ENCODE measurements at regions not wholly inside any gene's neighbourhood (a gene's known extent, or its start where the extent isn't known, plus 50 kb on each side); places are given as distances from the start of the nearest gene placed in this dataset.

DNA sequence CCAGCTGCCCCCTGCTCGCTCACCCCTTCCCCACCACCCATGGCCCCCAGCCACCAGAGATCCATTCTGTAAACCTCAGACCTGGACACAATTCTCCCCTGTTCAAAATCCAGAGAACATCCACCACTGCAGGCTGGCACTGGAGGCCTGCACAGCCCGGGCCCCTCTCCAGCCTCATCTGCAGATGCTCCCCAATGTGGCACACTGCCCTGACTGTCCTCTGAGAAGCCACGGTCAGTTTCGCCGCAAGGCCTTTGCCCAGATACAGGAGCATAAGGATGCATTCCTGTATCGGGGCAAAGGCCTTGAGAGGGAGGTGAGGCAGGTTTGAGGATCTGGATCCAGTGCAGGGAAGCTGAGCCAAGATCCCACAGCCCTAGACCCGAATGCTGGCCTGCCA lies 175.4 kb upstream of the LINGO1 start:
- H3K9me2 ChIP-seq (ENCODE audit: insufficient read depth, low read length): no peaks in the 10 kb centered on the region
- H3K27ac ChIP-seq (ENCODE audit: low read length): no peak overlapping the region
- no peaks in the 10 kb centered on the region for H4K20me1 ChIP-seq (ENCODE audit: insufficient read depth)
- H2AFZ ChIP-seq (ENCODE audit: low read depth, low read length): no peak overlapping the region
- no peaks in the 10 kb centered on the region for H3K79me2 ChIP-seq (replicated peaks; ENCODE audit: insufficient read depth, low read length)
- TF ChIP-seq POLR2AphosphoS5 (IDR thresholded peaks at IDR 0.05) (no peak), RAD21 (conservative IDR thresholded peaks at IDR 0.05) (no peak), SMC3 (conservative IDR thresholded peaks at IDR 0.05; ENCODE audit: poor library complexity) (no peak), TAF1 (IDR thresholded peaks at IDR 0.05; ENCODE audit: low read depth) (no peak), MXI1 (conservative IDR thresholded peaks at IDR 0.05; ENCODE audit: poor library complexity, severe bottlenecking) (no peak), EP300 (conservative IDR thresholded peaks at IDR 0.05; ENCODE audit: poor library complexity, severe bottlenecking) (no peak), EZH2 (IDR thresholded peaks at IDR 0.05; ENCODE audit: borderline replicate concordance, insufficient read depth, low read length, poor library complexity, severe bottlenecking) (no peak)
- TF ChIP-seq, protein P1, sequence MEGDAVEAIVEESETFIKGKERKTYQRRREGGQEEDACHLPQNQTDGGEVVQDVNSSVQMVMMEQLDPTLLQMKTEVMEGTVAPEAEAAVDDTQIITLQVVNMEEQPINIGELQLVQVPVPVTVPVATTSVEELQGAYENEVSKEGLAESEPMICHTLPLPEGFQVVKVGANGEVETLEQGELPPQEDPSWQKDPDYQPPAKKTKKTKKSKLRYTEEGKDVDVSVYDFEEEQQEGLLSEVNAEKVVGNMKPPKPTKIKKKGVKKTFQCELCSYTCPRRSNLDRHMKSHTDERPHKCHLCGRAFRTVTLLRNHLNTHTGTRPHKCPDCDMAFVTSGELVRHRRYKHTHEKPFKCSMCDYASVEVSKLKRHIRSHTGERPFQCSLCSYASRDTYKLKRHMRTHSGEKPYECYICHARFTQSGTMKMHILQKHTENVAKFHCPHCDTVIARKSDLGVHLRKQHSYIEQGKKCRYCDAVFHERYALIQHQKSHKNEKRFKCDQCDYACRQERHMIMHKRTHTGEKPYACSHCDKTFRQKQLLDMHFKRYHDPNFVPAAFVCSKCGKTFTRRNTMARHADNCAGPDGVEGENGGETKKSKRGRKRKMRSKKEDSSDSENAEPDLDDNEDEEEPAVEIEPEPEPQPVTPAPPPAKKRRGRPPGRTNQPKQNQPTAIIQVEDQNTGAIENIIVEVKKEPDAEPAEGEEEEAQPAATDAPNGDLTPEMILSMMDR (IDR thresholded peaks at IDR 0.05; ENCODE audit: poor library complexity, severe bottlenecking): no peak
- TF ChIP-seq, protein P2, sequence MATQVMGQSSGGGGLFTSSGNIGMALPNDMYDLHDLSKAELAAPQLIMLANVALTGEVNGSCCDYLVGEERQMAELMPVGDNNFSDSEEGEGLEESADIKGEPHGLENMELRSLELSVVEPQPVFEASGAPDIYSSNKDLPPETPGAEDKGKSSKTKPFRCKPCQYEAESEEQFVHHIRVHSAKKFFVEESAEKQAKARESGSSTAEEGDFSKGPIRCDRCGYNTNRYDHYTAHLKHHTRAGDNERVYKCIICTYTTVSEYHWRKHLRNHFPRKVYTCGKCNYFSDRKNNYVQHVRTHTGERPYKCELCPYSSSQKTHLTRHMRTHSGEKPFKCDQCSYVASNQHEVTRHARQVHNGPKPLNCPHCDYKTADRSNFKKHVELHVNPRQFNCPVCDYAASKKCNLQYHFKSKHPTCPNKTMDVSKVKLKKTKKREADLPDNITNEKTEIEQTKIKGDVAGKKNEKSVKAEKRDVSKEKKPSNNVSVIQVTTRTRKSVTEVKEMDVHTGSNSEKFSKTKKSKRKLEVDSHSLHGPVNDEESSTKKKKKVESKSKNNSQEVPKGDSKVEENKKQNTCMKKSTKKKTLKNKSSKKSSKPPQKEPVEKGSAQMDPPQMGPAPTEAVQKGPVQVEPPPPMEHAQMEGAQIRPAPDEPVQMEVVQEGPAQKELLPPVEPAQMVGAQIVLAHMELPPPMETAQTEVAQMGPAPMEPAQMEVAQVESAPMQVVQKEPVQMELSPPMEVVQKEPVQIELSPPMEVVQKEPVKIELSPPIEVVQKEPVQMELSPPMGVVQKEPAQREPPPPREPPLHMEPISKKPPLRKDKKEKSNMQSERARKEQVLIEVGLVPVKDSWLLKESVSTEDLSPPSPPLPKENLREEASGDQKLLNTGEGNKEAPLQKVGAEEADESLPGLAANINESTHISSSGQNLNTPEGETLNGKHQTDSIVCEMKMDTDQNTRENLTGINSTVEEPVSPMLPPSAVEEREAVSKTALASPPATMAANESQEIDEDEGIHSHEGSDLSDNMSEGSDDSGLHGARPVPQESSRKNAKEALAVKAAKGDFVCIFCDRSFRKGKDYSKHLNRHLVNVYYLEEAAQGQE (IDR thresholded peaks at IDR 0.05; ENCODE audit: borderline replicate concordance): no peak
- H3K4me3 ChIP-seq (ENCODE audit: low read length): no peak overlapping the region
- no peaks in the 10 kb centered on the region for H3F3A ChIP-seq (ENCODE audit: insufficient read depth, low read length, poor library complexity, severe bottlenecking)
- no peaks in the 10 kb centered on the region for H3K9me3 ChIP-seq (ENCODE audit: low read length)
- no peaks in the 10 kb centered on the region for H3K36me3 ChIP-seq (ENCODE audit: insufficient read depth, low read length)
- H3K4me2 ChIP-seq (ENCODE audit: low read length): no peak overlapping the region
- no peak overlapping the region for H3K9ac ChIP-seq (ENCODE audit: low read length)
- H3K27me3 ChIP-seq (ENCODE audit: insufficient read depth, low read depth, low read length): no peaks in the 10 kb centered on the region

DNA sequence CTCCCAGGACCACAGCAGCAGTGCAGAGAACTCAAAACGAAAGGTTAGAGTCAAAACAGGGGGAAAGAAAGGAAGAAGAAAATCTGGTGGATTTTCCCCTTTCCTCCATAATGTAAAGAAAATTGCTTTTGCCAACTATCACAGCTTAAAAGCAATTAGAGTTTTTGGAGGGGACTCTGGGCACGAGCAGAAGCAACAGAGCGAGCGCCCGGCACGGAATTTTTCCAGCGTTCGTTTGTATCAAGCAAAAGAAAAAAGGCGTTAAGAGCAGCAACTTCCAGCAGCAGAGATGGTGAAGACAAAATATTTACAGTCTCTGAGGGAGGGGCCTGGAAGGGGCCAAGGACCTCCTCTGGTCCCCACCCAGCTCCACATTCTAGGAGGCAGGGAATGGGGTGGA lies 174.9 kb upstream of the LINGO1 start:
- Histone ChIP-seq H3F3A (ENCODE audit: insufficient read depth, low read length, poor library complexity, severe bottlenecking) (no peaks in the 10 kb centered on the region), H4K20me1 (ENCODE audit: insufficient read depth) (no peaks in the 10 kb centered on the region), H3K9ac (ENCODE audit: low read length) (no peak overlapping the region), H2AFZ (ENCODE audit: low read depth, low read length) (no peak overlapping the region), H3K9me2 (ENCODE audit: insufficient read depth, low read length) (no peaks in the 10 kb centered on the region), H3K27me3 (ENCODE audit: insufficient read depth, low read depth, low read length) (no peaks in the 10 kb centered on the region), H3K9me3 (ENCODE audit: low read length) (no peaks in the 10 kb centered on the region), H3K27ac (ENCODE audit: low read length) (no peak overlapping the region), H3K79me2 (replicated peaks; ENCODE audit: insufficient read depth, low read length) (no peaks in the 10 kb centered on the region), H3K4me3 (ENCODE audit: low read length) (no peak overlapping the region), H3K4me2 (ENCODE audit: low read length) (no peak overlapping the region), H3K36me3 (ENCODE audit: insufficient read depth, low read length) (no peaks in the 10 kb centered on the region)
- TF ChIP-seq SMC3 (conservative IDR thresholded peaks at IDR 0.05; ENCODE audit: poor library complexity) (no peak), TAF1 (IDR thresholded peaks at IDR 0.05; ENCODE audit: low read depth) (no peak), MXI1 (conservative IDR thresholded peaks at IDR 0.05; ENCODE audit: poor library complexity, severe bottlenecking) (no peak), POLR2AphosphoS5 (IDR thresholded peaks at IDR 0.05) (no peak), EZH2 (IDR thresholded peaks at IDR 0.05; ENCODE audit: borderline replicate concordance, insufficient read depth, low read length, poor library complexity, severe bottlenecking) (no peak), RAD21 (conservative IDR thresholded peaks at IDR 0.05) (no peak), EP300 (conservative IDR thresholded peaks at IDR 0.05; ENCODE audit: poor library complexity, severe bottlenecking) (no peak)
- TF ChIP-seq, protein P2 (IDR thresholded peaks at IDR 0.05; ENCODE audit: borderline replicate concordance): no peak
- TF ChIP-seq, protein P1 (IDR thresholded peaks at IDR 0.05; ENCODE audit: poor library complexity, severe bottlenecking): no peak

Data from neural cell (in vitro differentiated cells).